ENCODE measurements at regions not wholly inside any gene's neighbourhood (a gene's known extent, or its start where the extent isn't known, plus 50 kb on each side); places are given as distances from the start of the nearest gene placed in this dataset.

DNA sequence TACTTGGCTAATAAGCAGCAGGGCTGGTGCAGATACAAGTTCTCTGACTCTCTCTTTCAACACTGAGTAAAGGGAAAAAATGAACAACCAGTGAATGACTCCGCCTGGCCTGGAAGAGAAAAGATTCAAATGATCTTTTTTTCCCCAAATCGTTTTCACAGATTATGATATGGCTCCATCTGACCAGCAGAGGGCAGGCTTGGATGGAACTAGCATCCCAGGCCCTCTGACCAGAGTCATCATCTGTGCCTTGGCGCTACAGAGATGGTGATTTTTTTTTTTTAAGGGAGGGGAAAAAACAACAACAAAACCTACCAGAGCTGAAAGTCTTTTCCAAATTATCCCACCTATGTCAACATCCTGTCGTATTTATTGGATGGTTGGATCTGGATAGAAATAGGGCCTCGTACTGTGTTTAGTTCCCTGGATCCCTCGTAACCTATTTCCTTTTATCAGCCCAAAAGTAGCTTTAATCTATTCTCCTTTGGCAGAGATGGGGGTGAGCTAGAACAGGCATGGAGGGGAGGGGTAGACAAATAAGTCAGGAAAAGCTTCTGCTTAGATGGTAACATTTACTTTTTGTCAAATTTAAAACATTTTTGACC is 69.7 kb downstream of the PRSS23 start:
- Histone ChIP-seq H3K27me3 (no peaks in the 10 kb centered on the region), H3K27ac (peak overlapping the region in 1 of 10 donors; percentile 6), H3K9me3 (no peaks in the 10 kb centered on the region), H3K4me1 (peaks cover 0 to 23% (median 8%) of the 10 kb centered on the region in 9 donors), H3K4me3 (no peak overlapping the region), H3K36me3 (no peaks in the 10 kb centered on the region)
- intact Hi-C loops (cut with DNase I), result loop anchor here (1.0 to 10.0 kb wide), 11 partner anchors 47 to 555 kb away; no protein-coding TSS in a partner anchor
- WGBS, 2 donors, result 27% methylated on average over 6 of the region's 6 CpGs
- DNase-seq (peak; percentile 40 to 77), ATAC-seq (peak; percentile 74 to 94 (median 86))
- TF ChIP-seq, protein P1, sequence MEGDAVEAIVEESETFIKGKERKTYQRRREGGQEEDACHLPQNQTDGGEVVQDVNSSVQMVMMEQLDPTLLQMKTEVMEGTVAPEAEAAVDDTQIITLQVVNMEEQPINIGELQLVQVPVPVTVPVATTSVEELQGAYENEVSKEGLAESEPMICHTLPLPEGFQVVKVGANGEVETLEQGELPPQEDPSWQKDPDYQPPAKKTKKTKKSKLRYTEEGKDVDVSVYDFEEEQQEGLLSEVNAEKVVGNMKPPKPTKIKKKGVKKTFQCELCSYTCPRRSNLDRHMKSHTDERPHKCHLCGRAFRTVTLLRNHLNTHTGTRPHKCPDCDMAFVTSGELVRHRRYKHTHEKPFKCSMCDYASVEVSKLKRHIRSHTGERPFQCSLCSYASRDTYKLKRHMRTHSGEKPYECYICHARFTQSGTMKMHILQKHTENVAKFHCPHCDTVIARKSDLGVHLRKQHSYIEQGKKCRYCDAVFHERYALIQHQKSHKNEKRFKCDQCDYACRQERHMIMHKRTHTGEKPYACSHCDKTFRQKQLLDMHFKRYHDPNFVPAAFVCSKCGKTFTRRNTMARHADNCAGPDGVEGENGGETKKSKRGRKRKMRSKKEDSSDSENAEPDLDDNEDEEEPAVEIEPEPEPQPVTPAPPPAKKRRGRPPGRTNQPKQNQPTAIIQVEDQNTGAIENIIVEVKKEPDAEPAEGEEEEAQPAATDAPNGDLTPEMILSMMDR (IDR thresholded peaks at IDR 0.05), result peak; percentile 64 to 92 (median 81)

- no peak overlapping the region for H3K27ac ChIP-seq
- intact Hi-C loops (cut with DNase I), result loop anchor here in 4 of 10 donors (5.0 to 10.0 kb wide), 3 partner anchors 44 to 551 kb away; no protein-coding TSS in a partner anchor
- H3K4me3 ChIP-seq, result no peak overlapping the region
- H3K9me3 ChIP-seq, result no peaks in the 10 kb centered on the region
- DNase-seq, result no peak
- no peaks in the 10 kb centered on the region for H3K36me3 ChIP-seq
- no peaks in the 10 kb centered on the region for H3K27me3 ChIP-seq
- peaks cover 0 to 23% (median 8%) of the 10 kb centered on the region in 9 donors for H3K4me1 ChIP-seq
- TF ChIP-seq, protein P1 (IDR thresholded peaks at IDR 0.05), result no peak
- no peak for ATAC-seq
- WGBS, 2 donors, result 80 to 91% methylated on average over 2 of the region's 2 CpGs
These were observed 73.3 kb downstream of the PRSS23 start for GRCh38 chr11:86873573-86874083.

DNA sequence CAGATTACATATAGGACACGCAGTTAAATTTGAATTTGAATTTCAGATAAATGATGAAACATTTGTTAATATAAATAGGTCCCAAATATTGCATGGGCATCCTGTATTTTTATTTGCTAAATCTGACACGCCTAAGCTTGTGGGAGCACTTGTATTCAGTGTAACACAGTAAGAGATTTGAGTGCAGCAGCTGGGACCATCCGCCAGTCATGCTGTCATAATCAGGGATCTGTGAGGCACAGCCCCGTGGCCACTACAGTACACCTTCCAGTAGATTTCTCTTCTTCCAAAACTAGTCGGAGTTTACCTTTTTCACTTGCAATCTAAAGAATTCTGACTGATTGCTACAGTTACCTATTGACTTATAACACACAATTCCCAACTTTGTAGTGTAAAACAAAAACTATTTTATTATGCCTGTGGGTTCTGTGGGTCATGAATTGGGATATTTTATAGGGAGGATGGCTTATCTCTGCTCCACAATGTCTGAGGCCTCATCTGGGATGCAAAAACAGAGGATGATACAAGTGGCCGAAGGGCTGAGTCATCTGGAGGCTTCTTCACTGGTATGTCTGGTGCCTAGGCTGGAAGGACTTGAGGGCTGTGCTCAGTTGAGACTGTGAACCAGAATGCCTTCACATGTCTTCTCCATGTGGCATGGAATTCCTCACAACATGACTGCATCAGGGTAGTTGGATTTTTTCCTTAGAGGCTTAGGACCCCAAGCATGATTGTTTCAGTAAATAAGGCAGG is 74.1 kb downstream of the PRSS23 start:
- 80 to 84% methylated on average over 6 of the region's 6 CpGs for WGBS, 2 donors
- Histone ChIP-seq H3K27me3 (no peaks in the 10 kb centered on the region), H3K9me3 (no peaks in the 10 kb centered on the region), H3K4me1 (peaks cover 0 to 22% (median 8%) of the 10 kb centered on the region in 9 donors), H3K27ac (no peak overlapping the region), H3K36me3 (no peaks in the 10 kb centered on the region), H3K4me3 (no peak overlapping the region)
- ATAC-seq, result no peak
- TF ChIP-seq, protein P1 (IDR thresholded peaks at IDR 0.05), result no peak
- DNase-seq, result no peak
- intact Hi-C loops (cut with DNase I), result loop anchor here in 4 of 10 donors (5.0 to 10.0 kb wide), 3 partner anchors 43 to 550 kb away; no protein-coding TSS in a partner anchor

DNA sequence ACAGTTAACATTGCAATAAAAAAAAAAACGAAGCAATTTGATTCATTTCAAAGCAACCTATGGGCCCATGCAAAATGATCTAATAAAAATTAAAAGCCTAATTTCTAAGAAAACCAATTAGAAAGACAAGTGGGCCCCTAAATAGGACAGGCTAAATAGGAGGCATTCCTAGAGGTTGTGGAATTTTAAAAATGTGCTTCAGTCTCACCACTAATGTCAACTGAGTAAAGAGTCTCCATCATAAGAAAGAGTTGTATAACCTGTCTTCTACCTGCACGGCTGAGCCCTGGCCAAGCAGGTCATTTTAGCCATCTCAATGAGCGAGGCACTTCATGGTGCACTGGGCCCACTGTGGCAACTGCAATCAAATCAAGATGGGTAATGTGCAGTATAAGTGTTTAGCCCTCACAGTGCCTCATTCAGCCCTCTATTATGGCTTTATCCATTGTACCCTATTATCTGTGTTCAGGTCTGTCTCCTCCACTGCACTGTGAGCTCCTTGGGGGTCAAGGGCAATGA is 76.4 kb downstream of the PRSS23 start:
- intact Hi-C loops (cut with DNase I), result loop anchor here in 2 of 10 donors (10.0 kb wide), 1 partner anchor 548 kb away; no protein-coding TSS in a partner anchor
- Histone ChIP-seq H3K36me3 (no peaks in the 10 kb centered on the region), H3K9me3 (no peaks in the 10 kb centered on the region), H3K4me3 (no peak overlapping the region), H3K27ac (no peak overlapping the region), H3K4me1 (peaks cover 0 to 11% (median under 1%) of the 10 kb centered on the region in 9 donors), H3K27me3 (no peaks in the 10 kb centered on the region)
- WGBS, 2 donors, result 94 to 95% methylated on average over 3 of the region's 3 CpGs
- TF ChIP-seq, protein P1 (IDR thresholded peaks at IDR 0.05), result no peak
- no peak for DNase-seq
- ATAC-seq, result no peak
